ENCODE measurements at regions not wholly inside any gene's neighbourhood (a gene's known extent, or its start where the extent isn't known, plus 50 kb on each side); places are given as distances from the start of the nearest gene placed in this dataset.

- no peak for TF ChIP-seq YY1 (IDR thresholded peaks at IDR 0.05; ENCODE audit: insufficient read depth, insufficient read length)
- TF ChIP-seq ZNF274 (IDR thresholded peaks at IDR 0.05; ENCODE audit: low read depth, low read length): no peak
These were observed 51.2 kb upstream of the CREB1 start for GRCh38 chr2:207478572-207478971.

Data from NT2/D1 (cell line).